Loucy (cell line): ENCODE measurements at regions not wholly inside any gene's neighbourhood (a gene's known extent, or its start where the extent isn't known, plus 50 kb on each side); places are given as distances from the start of the nearest gene placed in this dataset.

Experiments used
- CTCF ChIP-seq: fragments of 200-600 bp; sonication (generic); conservative IDR thresholded peaks from 2 replicates; pipeline ENCODE4 v1.5.1; 2014; ENCODE audit warnings: mild to moderate bottlenecking, antibody characterized with exemption, low read length
- EZH2phosphoT487 ChIP-seq: fragments of 200-600 bp; IDR thresholded peaks from 2 replicates; pipeline ENCODE4 v1.6.1; 2018; ENCODE audit warnings: antibody characterized with exemption, mild to moderate bottlenecking, moderate library complexity, borderline replicate concordance

- TF ChIP-seq CTCF (no peak), EZH2phosphoT487 (no peak)
These were observed 306.8 kb downstream of the FOXL1 start for GRCh38 chr16:86885139-86885538.
